GOT3 (cell line): ENCODE measurements at regions not wholly inside any gene's neighbourhood (a gene's known extent, or its start where the extent isn't known, plus 50 kb on each side); places are given as distances from the start of the nearest gene placed in this dataset.

Experiments
- DNase-seq: peaks from one replicate; lab custom pipeline; 2025; ENCODE audit warnings: mixed read lengths; lab: John Stamatoyannopoulos, UW

DNA sequence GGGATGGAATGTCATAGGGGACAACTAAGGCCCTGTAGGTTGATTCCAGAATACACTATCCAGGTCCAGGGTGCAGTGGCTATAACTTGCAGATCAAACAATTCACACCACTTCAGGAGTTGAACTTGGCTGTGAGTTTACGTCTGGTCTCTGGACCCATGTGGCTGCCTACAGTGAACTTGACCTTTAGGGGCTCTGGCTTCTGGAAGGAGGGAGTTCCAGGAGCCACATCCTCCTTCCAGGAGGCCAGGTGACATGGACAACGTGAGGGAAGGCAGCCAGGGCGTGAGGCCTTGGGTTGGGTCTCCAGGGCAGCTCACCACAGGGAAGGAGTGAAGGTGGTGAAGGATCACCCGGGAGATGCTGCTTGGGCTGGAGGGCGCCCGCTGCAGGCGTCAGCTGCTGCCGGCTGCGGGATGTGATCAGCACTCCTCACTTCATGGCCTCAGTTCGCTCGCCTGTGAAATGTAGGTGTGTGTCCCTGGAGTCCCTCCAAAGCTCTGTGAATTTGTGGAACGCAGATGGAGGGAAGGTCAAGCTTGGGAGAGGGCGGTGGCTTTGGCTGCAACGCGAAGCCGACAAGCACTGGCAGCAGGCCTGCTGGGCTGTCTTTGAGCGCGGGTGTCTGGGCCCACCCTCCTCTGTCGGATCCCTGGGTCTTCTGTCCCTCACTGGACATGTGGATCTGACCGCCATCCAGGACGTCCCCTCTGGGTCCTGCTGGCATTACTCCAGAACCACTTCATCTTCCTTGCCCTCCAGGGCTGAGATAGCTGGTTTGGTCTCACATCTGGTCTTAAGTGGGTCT lies 146.5 kb downstream of the GLI2 start:
- DNase-seq = no peak

DNA sequence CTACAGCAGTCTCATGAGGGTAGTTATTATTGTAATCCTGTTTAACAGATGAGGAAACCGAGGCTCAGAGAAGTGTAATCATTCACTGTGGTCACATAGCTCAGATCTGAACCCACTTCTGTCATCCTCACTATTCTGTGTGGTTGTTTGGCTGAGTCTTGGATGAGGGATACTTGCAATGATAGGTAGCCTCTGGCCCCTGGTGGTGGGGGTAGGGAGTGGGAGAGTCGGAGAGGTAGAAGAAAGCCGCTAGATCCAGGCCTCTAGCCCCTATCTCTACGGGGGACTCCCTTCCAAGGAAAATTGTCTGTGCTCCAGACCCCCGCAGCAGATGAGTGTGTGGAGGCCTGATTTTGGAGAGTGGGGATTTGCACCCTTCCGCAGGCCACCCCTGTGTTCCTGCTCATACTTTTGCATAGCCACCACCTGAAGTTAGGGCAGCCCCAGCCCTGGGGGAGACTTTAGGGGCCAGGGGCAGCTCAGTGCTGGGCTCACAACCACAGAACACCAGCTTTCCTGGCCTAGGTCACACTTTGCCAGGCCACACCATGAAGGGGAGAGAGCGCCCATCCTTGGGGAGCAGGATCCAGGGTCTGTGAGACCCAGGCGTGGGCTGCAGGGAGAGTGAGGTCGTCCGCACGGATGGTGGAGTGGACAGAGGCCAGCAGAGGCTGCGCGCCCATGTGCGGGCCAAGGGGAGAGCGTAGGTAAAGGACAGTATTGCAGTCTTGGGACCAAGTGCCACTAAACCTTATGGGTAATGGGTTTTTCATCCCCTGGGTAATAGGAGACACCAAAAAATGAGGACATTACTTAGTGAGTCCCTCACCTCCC lies 148.2 kb downstream of the GLI2 start:
- no peak for DNase-seq

- no peak for DNase-seq
Measured at GRCh38 chr2:120884472-120885290, 149.0 kb downstream of the GLI2 start.

DNA sequence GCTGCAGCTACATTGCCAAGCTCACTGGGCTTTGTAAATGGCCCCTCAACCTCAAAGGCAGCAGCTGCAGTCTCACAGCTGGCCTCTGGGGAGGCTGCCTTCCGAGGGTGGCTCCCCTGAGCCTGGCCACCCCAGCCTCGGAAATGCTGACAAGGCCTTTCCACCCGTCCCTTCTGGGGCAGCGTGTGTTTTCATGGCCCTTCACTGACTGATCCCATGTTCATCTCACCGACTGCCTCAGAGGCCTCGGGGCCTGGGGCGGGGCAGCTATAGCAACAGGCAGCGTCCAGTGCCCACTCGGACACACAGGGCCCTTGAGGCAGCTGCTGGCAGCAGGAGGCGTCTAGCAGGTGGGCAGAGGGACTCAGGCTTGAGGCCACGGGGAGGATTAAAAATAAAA lies 149.7 kb downstream of the GLI2 start:
- no peak for DNase-seq

- DNase-seq = no peak
Measured at GRCh38 chr2:120885749-120886148, 150.1 kb downstream of the GLI2 start.

DNA sequence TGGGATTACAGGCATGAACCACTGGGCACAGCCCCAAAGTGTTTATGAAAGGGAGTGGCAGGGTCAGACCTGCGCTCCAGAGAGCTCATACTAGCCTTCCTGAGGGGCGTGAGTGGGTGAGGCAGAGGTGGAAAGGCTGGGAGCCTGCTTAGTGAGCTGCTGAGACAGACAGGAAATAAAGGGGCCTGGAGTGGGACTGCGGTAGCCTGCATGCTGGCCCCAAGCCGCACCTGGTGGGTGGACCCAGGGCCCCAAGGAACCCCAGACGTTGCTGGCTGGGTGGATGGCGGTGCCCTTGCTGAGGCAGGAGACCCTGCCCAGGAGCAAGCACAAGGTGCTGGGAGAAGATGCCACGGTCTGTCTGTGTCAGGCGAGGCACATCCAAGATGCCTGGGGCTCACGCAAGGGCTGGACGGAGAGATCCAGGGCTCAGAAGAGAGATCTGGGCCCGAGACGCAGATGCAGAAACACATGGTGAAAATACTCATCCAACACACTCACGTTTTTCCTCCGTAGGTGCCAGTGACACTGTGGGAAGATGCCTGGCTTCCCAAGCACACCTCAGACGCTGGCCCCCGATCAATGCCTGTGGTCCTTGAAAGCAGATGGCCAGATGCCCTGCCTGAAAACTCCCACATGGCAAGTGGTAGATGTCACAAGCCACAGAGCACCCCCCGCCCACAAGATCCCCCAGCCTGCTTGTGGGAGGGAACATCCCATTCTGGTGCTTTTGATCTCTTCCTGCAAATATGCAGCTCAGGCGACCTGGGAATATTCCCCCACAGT lies 151.1 kb downstream of the GLI2 start:
- DNase-seq = no peak

GRCh38 chr2:120887320-120887697 lies 151.6 kb downstream of the GLI2 start:
- no peak for DNase-seq

GRCh38 chr2:120887741-120888231 lies 152.1 kb downstream of the GLI2 start:
- no peak for DNase-seq

DNA sequence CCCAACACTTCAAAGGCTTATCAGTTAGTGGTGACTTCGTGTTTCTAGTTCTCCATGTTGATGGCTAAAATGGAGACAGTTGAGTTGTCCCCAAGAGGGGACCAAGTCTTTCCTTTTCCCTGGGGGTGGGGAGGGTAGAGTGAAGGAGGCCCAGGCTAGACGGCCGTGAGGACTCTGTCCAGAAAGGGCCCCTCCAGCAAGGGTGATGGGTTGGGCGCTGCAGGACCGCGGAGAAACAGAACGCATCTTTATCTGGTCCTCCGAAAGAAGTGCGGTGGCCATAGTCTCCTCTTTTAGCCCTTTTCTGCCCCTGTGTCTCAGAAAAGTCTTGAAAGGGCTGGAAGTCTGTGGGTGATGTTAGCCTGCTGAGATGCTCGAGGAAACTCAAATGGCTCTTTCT lies 153.2 kb downstream of the GLI2 start:
- DNase-seq = no peak

- DNase-seq = no peak
Measured at GRCh38 chr2:120889936-120890335, 154.3 kb downstream of the GLI2 start.

- DNase-seq = no peak
Measured at GRCh38 chr2:120890566-120891360, 155.1 kb downstream of the GLI2 start.

DNA sequence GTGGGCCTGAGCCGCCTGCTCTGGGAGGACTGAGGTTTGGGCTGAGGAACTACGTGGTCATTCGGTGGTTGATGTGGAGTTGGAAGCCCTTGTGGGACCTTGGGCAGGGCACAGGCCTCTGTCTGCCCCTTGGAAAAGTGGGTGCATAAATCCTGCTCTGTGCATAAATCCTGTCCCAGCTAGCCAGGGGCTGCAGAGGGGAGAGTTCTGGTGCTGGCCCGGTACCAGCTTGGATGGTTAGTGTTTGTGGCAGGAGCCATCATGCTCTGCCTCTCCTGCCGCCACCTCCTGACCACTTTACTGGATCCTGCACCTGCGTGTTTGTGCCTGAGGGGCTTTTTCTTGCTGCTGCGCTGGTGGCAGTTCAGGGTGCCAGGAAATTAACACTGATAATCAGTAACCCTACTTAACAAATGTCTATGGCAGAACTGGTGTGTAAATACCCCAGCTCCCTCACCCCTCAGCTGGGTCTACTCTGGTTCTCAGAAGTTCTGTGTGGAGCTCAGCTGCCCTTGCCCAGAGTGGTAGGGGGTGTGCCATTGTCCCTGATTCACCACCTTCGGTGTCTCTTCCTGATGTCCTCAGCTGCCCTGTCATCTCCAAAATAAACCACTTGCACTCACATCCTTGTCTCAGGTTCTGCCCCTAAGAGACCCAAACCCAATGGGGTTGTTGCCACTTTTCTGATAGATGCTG lies 156.8 kb downstream of the GLI2 start:
- DNase-seq = no peak

GRCh38 chr2:120892967-120893667 lies 157.4 kb downstream of the GLI2 start:
- no peak for DNase-seq

DNA sequence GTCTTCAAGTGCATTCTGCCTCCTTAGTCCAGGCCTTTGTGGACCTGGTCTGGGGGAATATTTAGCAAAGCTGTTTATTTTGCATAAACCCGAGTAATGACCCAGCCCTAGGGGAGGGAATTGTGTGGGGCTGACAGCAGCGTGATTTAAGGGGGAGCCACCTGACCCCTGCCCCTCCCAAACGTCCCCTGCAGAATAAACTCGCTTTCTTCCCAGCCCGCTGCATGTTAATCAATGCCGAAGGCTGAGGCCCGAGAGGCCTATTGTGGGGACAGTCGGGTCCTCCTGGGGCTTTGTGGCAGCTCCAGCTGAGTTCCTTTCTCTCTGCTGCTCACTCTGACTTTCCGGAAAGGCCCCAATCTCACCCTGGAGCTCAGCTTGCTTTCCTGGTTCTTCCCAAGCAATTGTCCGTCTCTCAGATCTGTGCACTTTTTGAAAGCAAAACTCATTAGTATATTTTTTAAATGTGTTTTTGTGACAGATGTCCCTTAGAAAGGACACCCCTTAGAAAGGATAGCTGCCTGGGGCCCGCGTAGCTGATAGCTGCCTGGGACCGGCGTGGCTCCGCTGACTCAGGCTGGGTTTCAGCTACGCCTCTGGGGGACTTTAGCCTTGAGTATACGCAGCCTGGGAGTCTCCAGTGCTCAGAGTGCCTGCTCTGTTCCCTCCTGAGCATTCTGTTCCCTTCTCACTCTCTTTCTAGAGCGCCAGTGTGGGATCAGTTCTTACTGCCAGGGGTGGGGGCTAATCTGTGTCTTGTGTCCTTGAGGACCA lies 158.3 kb downstream of the GLI2 start:
- no peak for DNase-seq

DNA sequence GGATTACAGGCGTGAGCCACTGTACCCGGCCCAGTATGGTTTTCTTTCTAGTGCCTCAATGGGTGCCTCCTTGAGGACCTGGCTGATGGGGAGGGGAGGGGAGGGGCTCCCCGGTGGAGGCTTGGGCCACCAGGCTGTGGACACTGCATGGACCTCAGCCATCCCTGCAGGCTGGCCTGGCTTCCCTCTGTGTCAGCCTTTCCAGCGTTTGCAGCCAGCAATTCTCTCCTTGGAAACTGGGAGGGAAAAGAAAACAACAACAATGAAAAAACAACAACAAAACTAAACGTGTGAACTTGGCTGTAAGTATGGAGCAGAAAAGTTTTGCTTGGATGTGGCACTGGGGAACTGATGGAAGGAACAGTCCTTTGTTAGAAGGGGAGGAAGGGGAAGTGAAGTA lies 159.3 kb downstream of the GLI2 start:
- no peak for DNase-seq

GRCh38 chr2:120896126-120896525 lies 160.5 kb downstream of the GLI2 start:
- DNase-seq = no peak

GRCh38 chr2:120896901-120897300 lies 161.2 kb downstream of the GLI2 start:
- no peak for DNase-seq

- no peak for DNase-seq
Measured at GRCh38 chr2:120897399-120897798, 161.7 kb downstream of the GLI2 start.

DNA sequence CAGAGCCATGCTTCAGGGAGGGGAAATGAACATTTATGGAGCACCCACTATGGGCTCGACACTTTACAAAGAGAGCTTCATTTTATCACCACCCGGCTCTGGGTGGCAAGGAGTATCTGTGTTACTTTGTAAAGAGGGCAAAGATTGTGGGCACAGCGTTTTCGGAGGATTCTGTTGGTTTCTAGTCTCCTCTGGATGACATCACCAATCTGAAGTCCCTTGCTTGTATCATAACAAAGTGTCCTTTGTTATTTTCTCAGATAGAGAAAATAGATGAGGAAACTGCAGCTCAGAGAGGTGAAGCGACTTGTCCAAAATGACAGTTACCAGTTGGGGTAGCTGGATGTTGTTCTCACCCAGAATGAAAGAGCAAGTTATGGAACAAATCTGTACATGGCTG lies 162.8 kb downstream of the GLI2 start:
- DNase-seq = no peak
